ENCODE measurements at regions not wholly inside any gene's neighbourhood (a gene's known extent, or its start where the extent isn't known, plus 50 kb on each side); places are given as distances from the start of the nearest gene placed in this dataset.

GRCh38 chr16:85167589-85168537 is 55.6 kb upstream of the CIBAR2 start (continued):
- TF ChIP-seq PRDM10 (CRISPR knock-in tag; IDR thresholded peaks at IDR 0.05; ENCODE audit: low read depth) (peak; percentile 78; the same call in 1 of the 2 replicates), HIVEP1 (CRISPR knock-in tag; IDR thresholded peaks at IDR 0.05) (peak; percentile 99), JARID2 (CRISPR knock-in tag; IDR thresholded peaks at IDR 0.05; ENCODE audit: insufficient replicate concordance) (no peak), ZBTB21 (CRISPR knock-in tag; IDR thresholded peaks at IDR 0.05) (peak; percentile 47; the same call in 1 of the 2 replicates), ZNF207 (IDR thresholded peaks at IDR 0.05; ENCODE audit: borderline replicate concordance) (no peak), JUNB (CRISPR knock-in tag; IDR thresholded peaks at IDR 0.05; ENCODE audit: borderline replicate concordance) (no peak), HOXA5 (CRISPR knock-in tag; IDR thresholded peaks at IDR 0.05) (no peak), KLF12 (CRISPR knock-in tag; IDR thresholded peaks at IDR 0.05; ENCODE audit: borderline replicate concordance) (no peak; the same call in 1 of the 2 replicates), ZBED4 (CRISPR knock-in tag; IDR thresholded peaks at IDR 0.05; ENCODE audit: borderline replicate concordance) (no peak), MATR3 (CRISPR knock-in tag; IDR thresholded peaks at IDR 0.05) (no peak), PBX2 (CRISPR knock-in tag; IDR thresholded peaks at IDR 0.05) (no peak), ZNF24 (IDR thresholded peaks at IDR 0.05) (no peak), ELK4 (CRISPR knock-in tag; IDR thresholded peaks at IDR 0.05; ENCODE audit: borderline replicate concordance) (no peak), ZNF317 (CRISPR knock-in tag; IDR thresholded peaks at IDR 0.05) (no peak; the same call in 1 of the 2 replicates), MIER3 (CRISPR knock-in tag; IDR thresholded peaks at IDR 0.05; ENCODE audit: borderline replicate concordance) (no peak), ZNF746 (CRISPR knock-in tag; IDR thresholded peaks at IDR 0.05) (no peak), ZNF850 (CRISPR knock-in tag; conservative IDR thresholded peaks at IDR 0.05) (0 out of 2 replicates have a peak, but pooled peaks have one; percentile 55), MTA1 (CRISPR knock-in tag; IDR thresholded peaks at IDR 0.05; ENCODE audit: borderline replicate concordance) (no peak)
